Neural crest cell (in vitro differentiated cells): ENCODE measurements at regions not wholly inside any gene's neighbourhood (a gene's known extent, or its start where the extent isn't known, plus 50 kb on each side); places are given as distances from the start of the nearest gene placed in this dataset.

Experiments used
- DNase-seq: peaks from one replicate; pipeline ENCODE4 v3.0.0; 2021; ENCODE audit warnings: low read depth, mixed read lengths, low spot score
- H3K27ac Mint-ChIP-seq: one replicate; pipeline ENCODE4 v1.8.0; 2021; ENCODE audit warnings: mild to moderate bottlenecking, mixed read lengths; ENCODE audit not compliant: unreplicated experiment
- H3K27me3 Mint-ChIP-seq: 2 replicates; pipeline ENCODE4 v1.8.0; 2021; ENCODE audit warnings: low read depth, mild to moderate bottlenecking, mixed read lengths
- H3K36me3 Mint-ChIP-seq: 2 replicates; pipeline ENCODE4 v1.8.0; 2021; ENCODE audit warnings: low read depth, mild to moderate bottlenecking, mixed read lengths
- H3K4me1 Mint-ChIP-seq: 2 replicates; pipeline ENCODE4 v1.8.0; 2021; ENCODE audit warnings: mixed read lengths
- H3K4me3 Mint-ChIP-seq: one replicate; pipeline ENCODE4 v1.8.0; 2021; ENCODE audit warnings: mild to moderate bottlenecking, mixed read lengths
- H3K9me3 Mint-ChIP-seq: 2 replicates; pipeline ENCODE4 v1.8.0; 2021; ENCODE audit warnings: mixed read lengths
- TF ChIP-seq, protein P1 (sequence below): fragments of 200-600 bp; sonication (generic); conservative IDR thresholded peaks from 2 replicates; pipeline ENCODE4 v1.5.0; 2021; ENCODE audit warnings: antibody characterized with exemption, mild to moderate bottlenecking

DNA sequence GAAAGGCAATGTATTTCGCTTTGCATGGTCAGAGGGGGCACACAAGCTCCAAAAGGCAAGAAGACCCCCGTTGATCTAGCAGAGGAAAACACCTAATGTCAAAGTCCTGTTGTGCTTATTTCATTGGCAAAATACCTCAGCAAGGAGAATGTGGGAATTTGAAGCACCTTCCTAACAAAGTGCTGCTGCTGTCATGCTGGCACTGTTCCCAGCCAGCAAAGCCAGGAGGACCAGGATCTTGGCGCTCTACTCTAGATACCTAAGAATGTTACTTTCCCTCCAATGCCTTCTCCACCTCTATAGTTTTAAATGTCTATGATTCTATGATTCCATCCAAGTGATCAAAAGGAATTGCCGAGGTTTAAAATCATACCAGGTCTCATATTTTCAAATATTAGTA, 867.9 kb upstream of the POU3F3 start:
- Mint-ChIP-seq H3K9me3 (no peaks in the 10 kb centered on the region), H3K4me1 (peaks cover 5% of the 10 kb centered on the region), H3K27ac (no peak overlapping the region), H3K27me3 (no peaks in the 10 kb centered on the region), H3K4me3 (no peak overlapping the region), H3K36me3 (no peaks in the 10 kb centered on the region)
- TF ChIP-seq, protein P1, sequence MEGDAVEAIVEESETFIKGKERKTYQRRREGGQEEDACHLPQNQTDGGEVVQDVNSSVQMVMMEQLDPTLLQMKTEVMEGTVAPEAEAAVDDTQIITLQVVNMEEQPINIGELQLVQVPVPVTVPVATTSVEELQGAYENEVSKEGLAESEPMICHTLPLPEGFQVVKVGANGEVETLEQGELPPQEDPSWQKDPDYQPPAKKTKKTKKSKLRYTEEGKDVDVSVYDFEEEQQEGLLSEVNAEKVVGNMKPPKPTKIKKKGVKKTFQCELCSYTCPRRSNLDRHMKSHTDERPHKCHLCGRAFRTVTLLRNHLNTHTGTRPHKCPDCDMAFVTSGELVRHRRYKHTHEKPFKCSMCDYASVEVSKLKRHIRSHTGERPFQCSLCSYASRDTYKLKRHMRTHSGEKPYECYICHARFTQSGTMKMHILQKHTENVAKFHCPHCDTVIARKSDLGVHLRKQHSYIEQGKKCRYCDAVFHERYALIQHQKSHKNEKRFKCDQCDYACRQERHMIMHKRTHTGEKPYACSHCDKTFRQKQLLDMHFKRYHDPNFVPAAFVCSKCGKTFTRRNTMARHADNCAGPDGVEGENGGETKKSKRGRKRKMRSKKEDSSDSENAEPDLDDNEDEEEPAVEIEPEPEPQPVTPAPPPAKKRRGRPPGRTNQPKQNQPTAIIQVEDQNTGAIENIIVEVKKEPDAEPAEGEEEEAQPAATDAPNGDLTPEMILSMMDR, result no peak
- no peak for DNase-seq

- Mint-ChIP-seq H3K4me3 (no peak overlapping the region), H3K36me3 (no peaks in the 10 kb centered on the region), H3K27ac (no peak overlapping the region), H3K27me3 (no peaks in the 10 kb centered on the region), H3K9me3 (peaks cover 3% of the 10 kb centered on the region), H3K4me1 (peaks cover 7% of the 10 kb centered on the region)
- DNase-seq, result no peak
- TF ChIP-seq, protein P1, result peak; percentile 53
These were observed 862.3 kb upstream of the POU3F3 start for GRCh38 chr2:103991591-103991990.

GRCh38 chr2:104004821-104005220, 849.1 kb upstream of the POU3F3 start:
- no peaks in the 10 kb centered on the region for H3K36me3 Mint-ChIP-seq
- H3K4me3 Mint-ChIP-seq, result no peak overlapping the region
- H3K27ac Mint-ChIP-seq, result no peak overlapping the region
- peaks cover 2% of the 10 kb centered on the region for H3K9me3 Mint-ChIP-seq
- TF ChIP-seq, protein P1, result no peak
- no peaks in the 10 kb centered on the region for H3K4me1 Mint-ChIP-seq
- no peak for DNase-seq
- H3K27me3 Mint-ChIP-seq, result no peaks in the 10 kb centered on the region

- Mint-ChIP-seq H3K27ac (no peak overlapping the region), H3K27me3 (no peaks in the 10 kb centered on the region), H3K36me3 (peaks cover 4% of the 10 kb centered on the region), H3K4me1 (no peaks in the 10 kb centered on the region), H3K4me3 (no peak overlapping the region), H3K9me3 (peaks cover 12% of the 10 kb centered on the region)
- TF ChIP-seq, protein P1, result no peak
- DNase-seq, result no peak
These were observed 837.1 kb upstream of the POU3F3 start for GRCh38 chr2:104016801-104017200.

GRCh38 chr2:104023306-104023705, 830.6 kb upstream of the POU3F3 start:
- Mint-ChIP-seq H3K36me3 (no peaks in the 10 kb centered on the region), H3K4me3 (no peak overlapping the region), H3K4me1 (peaks cover 42% of the 10 kb centered on the region), H3K27me3 (no peaks in the 10 kb centered on the region), H3K9me3 (no peaks in the 10 kb centered on the region), H3K27ac (no peak overlapping the region)
- DNase-seq, result no peak
- TF ChIP-seq, protein P1, result no peak

- H3K4me3 Mint-ChIP-seq, result no peak overlapping the region
- peaks cover 42% of the 10 kb centered on the region for H3K4me1 Mint-ChIP-seq
These were observed 830.1 kb upstream of the POU3F3 start for GRCh38 chr2:104023765-104024164.

More at GRCh38 chr2:104023765-104024164, 830.1 kb upstream of the POU3F3 start:
- no peaks in the 10 kb centered on the region for H3K27me3 Mint-ChIP-seq
- no peaks in the 10 kb centered on the region for H3K9me3 Mint-ChIP-seq
- TF ChIP-seq, protein P1, result no peak
- no peak overlapping the region for H3K27ac Mint-ChIP-seq
- no peak for DNase-seq
- H3K36me3 Mint-ChIP-seq, result no peaks in the 10 kb centered on the region
